Activated T-cell treated with anti-CD3 and anti-CD28 coated beads for 48 hours (primary cell): ENCODE measurements at regions not wholly inside any gene's neighbourhood (a gene's known extent, or its start where the extent isn't known, plus 50 kb on each side); places are given as distances from the start of the nearest gene placed in this dataset.

Source experiments
- DNase-seq: peaks from one replicate; pipeline ENCODE4 v3.0.0-alpha.2; 2020; ENCODE audit warnings: low read depth

- DNase-seq: no peak
Measured at GRCh38 chr2:83784947-83785346, 674.1 kb downstream of the SUCLG1 start.

- DNase-seq: no peak
Measured at GRCh38 chr2:83784315-83784714, 674.8 kb downstream of the SUCLG1 start.

DNA sequence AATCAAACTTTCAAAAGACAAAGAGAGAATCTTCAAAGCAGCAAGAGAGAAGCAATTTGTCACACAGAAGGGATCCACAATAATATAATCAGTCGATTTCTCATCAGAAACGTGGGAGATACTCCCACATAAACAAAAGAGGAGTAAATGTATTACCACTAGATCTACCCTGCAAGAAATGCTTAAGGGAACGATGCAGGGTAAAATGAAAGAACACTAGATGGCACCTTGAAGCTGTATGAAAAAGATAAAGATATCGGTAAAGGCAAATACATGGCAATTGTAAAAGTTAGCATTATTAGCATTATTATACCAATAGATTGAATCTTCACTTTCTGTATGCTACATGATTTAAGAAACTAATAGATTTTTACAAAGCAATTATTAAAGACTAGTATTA, 677.0 kb downstream of the SUCLG1 start:
- DNase-seq: no peak

DNA sequence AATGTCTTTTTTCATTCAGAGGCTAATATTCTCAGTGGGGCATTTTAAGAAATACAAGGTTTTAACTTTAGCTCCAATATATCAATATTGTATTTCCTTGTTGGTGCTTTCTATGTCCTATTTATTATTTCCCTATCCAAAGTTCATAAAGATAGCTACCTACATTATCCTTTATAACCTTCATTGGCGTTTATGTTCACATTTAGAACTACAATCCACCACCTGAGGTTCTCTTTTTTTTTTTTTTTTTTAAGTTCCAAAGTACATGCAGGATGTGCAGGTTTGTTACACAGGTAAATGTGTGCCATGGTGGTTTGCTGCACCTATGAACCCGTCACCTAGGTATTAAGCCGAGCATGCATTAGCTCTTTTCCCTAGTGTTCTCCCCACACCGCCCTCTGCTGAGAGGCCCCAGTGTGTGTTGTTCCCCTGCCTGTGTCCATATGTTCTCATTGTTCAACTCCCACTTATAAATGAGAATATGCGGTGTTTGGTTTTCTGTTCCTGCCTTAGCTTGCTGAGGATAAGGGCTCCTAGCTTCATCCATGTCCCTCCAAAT, 694.6 kb downstream of the SUCLG1 start:
- no peak for DNase-seq

GRCh38 chr2:83757329-83757728, 701.8 kb downstream of the SUCLG1 start:
- DNase-seq: no peak

DNA sequence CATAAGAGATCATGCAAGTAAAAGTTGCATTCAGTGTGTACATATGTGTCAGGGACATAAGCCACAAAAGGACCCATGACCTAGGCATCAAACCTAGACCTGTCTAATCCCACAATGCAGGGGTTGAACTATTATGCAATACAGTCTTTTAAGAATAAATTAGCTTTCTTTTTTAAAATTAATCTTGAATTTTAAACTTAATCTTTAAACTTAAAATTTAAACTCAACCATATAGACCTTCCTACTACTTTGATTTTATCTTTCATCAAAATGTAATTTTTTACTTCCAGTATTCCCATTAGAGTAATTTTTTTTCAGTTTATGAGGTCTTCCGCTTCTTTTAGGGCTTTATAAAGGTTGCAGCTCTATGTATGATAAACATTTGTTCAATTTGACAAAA, 702.9 kb downstream of the SUCLG1 start:
- DNase-seq: no peak

DNA sequence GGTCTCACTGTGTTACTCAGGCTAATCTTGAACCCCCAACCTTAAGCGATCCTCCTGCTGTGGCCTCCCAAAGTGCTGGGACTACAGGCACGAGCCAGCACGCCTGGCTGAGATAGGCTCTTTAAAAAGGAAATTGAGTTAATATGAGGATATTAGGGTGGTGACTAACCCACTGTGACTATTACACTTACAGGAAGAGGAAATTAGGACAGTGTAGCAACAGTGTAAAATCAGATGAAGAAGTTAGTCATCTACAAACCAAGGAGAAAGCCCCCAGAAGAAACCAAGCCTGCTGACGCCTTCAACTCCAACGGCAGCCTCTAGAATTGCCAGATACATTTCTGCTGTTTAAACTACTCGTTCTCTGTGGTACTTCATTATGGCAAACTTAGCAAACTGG, 711.9 kb downstream of the SUCLG1 start:
- DNase-seq: no peak

GRCh38 chr2:83744855-83745254, 714.2 kb downstream of the SUCLG1 start:
- no peak for DNase-seq

GRCh38 chr2:83742117-83742782, 716.8 kb downstream of the SUCLG1 start:
- DNase-seq: no peak

GRCh38 chr2:83730223-83730622, 728.9 kb downstream of the SUCLG1 start:
- no peak for DNase-seq

- no peak for DNase-seq
Measured at GRCh38 chr2:83725735-83726134, 733.3 kb downstream of the SUCLG1 start.

GRCh38 chr2:83705146-83705545, 753.9 kb downstream of the SUCLG1 start:
- DNase-seq: no peak

GRCh38 chr2:83703598-83703997, 755.5 kb downstream of the SUCLG1 start:
- no peak for DNase-seq

GRCh38 chr2:83696838-83697237, 762.2 kb downstream of the SUCLG1 start:
- DNase-seq: no peak

GRCh38 chr2:83695530-83695929, 763.5 kb downstream of the SUCLG1 start:
- no peak for DNase-seq

DNA sequence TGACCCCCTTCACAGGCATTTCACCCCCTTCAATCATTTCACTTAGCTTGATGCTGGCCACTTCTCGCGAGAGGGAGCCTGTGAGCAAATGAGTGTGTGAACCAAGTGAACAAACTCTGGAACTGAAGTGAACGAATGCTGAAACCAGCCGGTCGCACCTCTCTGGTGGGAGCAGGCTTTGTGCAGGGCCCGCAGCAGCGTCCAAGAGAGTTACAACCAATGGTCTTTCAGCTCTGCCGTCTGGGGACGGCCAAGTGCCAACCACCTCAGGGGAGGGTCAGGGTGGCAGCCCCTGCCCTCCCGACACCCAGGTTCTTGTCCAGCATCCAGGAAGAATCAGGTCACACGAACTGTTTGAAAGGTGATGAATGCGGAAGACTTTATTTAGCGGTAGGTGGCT, 764.0 kb downstream of the SUCLG1 start:
- no peak for DNase-seq

GRCh38 chr2:83689402-83689801, 769.7 kb downstream of the SUCLG1 start:
- no peak for DNase-seq

GRCh38 chr2:83686863-83687262, 772.2 kb downstream of the SUCLG1 start:
- DNase-seq: no peak

- DNase-seq: no peak
Measured at GRCh38 chr2:83674050-83674449, 785.0 kb downstream of the SUCLG1 start.

- no peak for DNase-seq
Measured at GRCh38 chr2:83665894-83666293, 793.2 kb downstream of the SUCLG1 start.

DNA sequence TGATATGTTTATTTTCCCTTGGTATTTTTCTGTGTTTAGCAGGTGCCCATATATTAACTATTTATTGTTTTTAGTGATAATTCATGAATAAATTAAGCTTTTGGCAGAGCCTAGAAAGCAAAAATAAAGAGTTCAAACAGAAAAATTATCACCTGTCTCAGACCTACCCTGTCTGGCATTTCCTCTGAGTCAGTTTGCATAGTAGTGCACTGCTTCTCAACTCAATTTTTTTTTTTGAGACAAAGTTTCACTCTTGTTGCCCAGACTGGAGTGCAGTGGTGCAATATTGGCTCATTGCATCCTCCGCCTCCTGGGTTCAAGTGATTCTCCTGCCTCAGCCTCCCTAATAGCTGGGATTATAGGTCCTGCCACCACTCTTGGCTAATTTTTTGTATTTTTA, 793.9 kb downstream of the SUCLG1 start:
- no peak for DNase-seq

DNA sequence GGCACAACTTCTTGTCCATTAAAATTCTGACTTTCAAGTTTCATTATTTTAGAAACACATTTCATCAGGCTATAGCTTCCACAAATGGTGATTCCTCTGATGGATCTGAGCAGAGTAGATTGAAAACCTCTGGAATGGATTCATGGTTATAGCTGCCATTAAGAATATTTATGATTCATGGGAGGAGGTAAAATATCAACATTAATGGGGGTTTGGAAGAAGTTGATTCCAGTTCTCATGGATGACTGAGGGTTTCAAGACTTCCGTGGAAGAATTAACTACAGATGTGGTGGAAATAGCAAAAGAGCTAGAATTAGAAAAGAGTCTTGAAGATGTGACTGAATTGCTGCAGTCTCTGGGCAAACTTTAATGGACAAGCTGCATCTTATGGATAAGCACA, 797.4 kb downstream of the SUCLG1 start:
- no peak for DNase-seq

GRCh38 chr2:83654091-83654611, 804.9 kb downstream of the SUCLG1 start:
- DNase-seq: no peak

DNA sequence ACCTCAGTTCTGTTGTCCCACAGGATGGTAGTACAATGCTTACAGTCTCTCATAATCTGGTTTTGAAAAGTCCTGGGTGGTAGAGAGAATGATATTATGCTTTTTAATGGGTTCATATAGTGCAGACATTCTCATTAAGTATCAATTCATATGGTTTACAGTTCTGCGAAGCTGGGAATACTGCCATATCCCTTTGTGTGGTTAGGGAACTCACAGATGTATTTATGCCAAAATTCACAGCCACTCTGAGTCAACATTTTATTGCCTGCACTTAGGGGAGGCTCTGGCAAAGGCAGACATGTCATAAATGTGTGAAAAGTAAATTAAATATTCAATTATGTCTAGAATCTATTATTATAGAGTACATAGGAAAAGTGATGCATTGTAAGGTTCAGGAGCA, 808.2 kb downstream of the SUCLG1 start:
- DNase-seq: no peak
